OCI-LY7 (cell line): ENCODE measurements at regions not wholly inside any gene's neighbourhood (a gene's known extent, or its start where the extent isn't known, plus 50 kb on each side); places are given as distances from the start of the nearest gene placed in this dataset.

Experiments
- BruUV-seq: library from RNA; stranded (reverse); fragments of 400-500 nt; replicated peaks from 2 replicates; lab custom pipeline; 2021; lab: Mats Ljungman, UMichigan
- CTCF ChIA-PET: fragments of 300-600 bp; sonication (Branson Sonifier 250); formaldehyde crosslinking; loops from one replicate; lab custom pipeline; 2022; ENCODE audit warnings: antibody characterized with exemption; ENCODE audit not compliant: unreplicated experiment; lab: Charles Lee
- POLR2A ChIA-PET: fragments of 300-600 bp; sonication (Branson Sonifier 250); formaldehyde crosslinking; loops from one replicate; lab custom pipeline; 2022; ENCODE audit warnings: antibody characterized with exemption; lab: Charles Lee
- DNase-seq: peaks from one replicate; pipeline ENCODE4 v3.0.0-alpha.2; 2015; ENCODE audit warnings: low spot score
- H2AFZ ChIP-seq: fragments of 200-600 bp; sonication (generic), shearing (Covaris generic); 2 replicates; pipeline ENCODE4 v1.6.1; 2014; ENCODE audit warnings: mild to moderate bottlenecking, antibody characterized with exemption, low read length, moderate library complexity
- H3K27ac ChIP-seq: fragments of 200-600 bp; sonication (generic); 2 replicates; pipeline ENCODE4 v1.5.1; 2014; ENCODE audit warnings: mixed run types, low read depth, mild to moderate bottlenecking, moderate library complexity, low read length, inconsistent platforms; ENCODE audit not compliant: poor library complexity, severe bottlenecking
- H3K36me3 ChIP-seq: fragments of 200-600 bp; sonication (generic); 2 replicates; pipeline ENCODE4 v1.6.1; 2014; ENCODE audit warnings: mild to moderate bottlenecking, antibody characterized with exemption, low read length, moderate library complexity, mixed read lengths; ENCODE audit not compliant: insufficient read depth
- H3K4me1 ChIP-seq: fragments of 200-600 bp; sonication (generic); 2 replicates; pipeline ENCODE4 v1.5.1; 2014; ENCODE audit warnings: mild to moderate bottlenecking, low read length; ENCODE audit not compliant: insufficient read depth, poor library complexity, severe bottlenecking
- H3K4me2 ChIP-seq: fragments of 200-600 bp; sonication (generic); 2 replicates; pipeline ENCODE4 v1.6.1; 2014; ENCODE audit warnings: mild to moderate bottlenecking, low read length
- H3K4me3 ChIP-seq: fragments of 200-600 bp; sonication (generic); 2 replicates; pipeline ENCODE4 v1.5.1; 2014; ENCODE audit warnings: mild to moderate bottlenecking, low read depth, low read length; ENCODE audit not compliant: poor library complexity, severe bottlenecking
- H3K79me2 ChIP-seq: fragments of 200-600 bp; sonication (generic); 2 replicates; pipeline ENCODE4 v1.6.1; 2016; ENCODE audit warnings: low read depth, mild to moderate bottlenecking, low read length, moderate library complexity, mixed read lengths; ENCODE audit not compliant: insufficient read depth
- H3K9me2 ChIP-seq: fragments of 200-600 bp; sonication (generic); 2 replicates; pipeline ENCODE4 v1.6.1; 2016; ENCODE audit warnings: mild to moderate bottlenecking, low read length, mixed read lengths; ENCODE audit not compliant: insufficient read depth
- H3K9me3 ChIP-seq: fragments of 200-600 bp; sonication (generic); 2 replicates; pipeline ENCODE4 v1.6.1; 2014; ENCODE audit warnings: mild to moderate bottlenecking, mixed run types, low read length, mixed read lengths
- H4K20me1 ChIP-seq: fragments of 200-600 bp; sonication (generic); 2 replicates; pipeline ENCODE4 v1.6.1; 2014; ENCODE audit warnings: mild to moderate bottlenecking, antibody characterized with exemption, low read length, moderate library complexity, mixed read lengths; ENCODE audit not compliant: insufficient read depth
- CTCF ChIP-seq: fragments of 200-600 bp; sonication (generic); conservative IDR thresholded peaks from 2 replicates; pipeline ENCODE4 v1.5.1; 2014; ENCODE audit warnings: mild to moderate bottlenecking, antibody characterized with exemption, low read length, moderate library complexity, mixed read lengths
- EZH2phosphoT487 ChIP-seq: fragments of 200-600 bp; sonication (generic); IDR thresholded peaks from 2 replicates; pipeline ENCODE4 v1.6.1; 2018; ENCODE audit warnings: low read depth, borderline replicate concordance, mild to moderate bottlenecking, mixed run types, antibody characterized with exemption, low read length, moderate library complexity, mixed read lengths
- intact Hi-C: fragments of 100-400 bp; cut with micrococcal nuclease; formaldehyde crosslinking; loops from one replicate; pipeline ENCODE4 v1.10.0; 2022; ENCODE audit not compliant: unreplicated experiment

DNA sequence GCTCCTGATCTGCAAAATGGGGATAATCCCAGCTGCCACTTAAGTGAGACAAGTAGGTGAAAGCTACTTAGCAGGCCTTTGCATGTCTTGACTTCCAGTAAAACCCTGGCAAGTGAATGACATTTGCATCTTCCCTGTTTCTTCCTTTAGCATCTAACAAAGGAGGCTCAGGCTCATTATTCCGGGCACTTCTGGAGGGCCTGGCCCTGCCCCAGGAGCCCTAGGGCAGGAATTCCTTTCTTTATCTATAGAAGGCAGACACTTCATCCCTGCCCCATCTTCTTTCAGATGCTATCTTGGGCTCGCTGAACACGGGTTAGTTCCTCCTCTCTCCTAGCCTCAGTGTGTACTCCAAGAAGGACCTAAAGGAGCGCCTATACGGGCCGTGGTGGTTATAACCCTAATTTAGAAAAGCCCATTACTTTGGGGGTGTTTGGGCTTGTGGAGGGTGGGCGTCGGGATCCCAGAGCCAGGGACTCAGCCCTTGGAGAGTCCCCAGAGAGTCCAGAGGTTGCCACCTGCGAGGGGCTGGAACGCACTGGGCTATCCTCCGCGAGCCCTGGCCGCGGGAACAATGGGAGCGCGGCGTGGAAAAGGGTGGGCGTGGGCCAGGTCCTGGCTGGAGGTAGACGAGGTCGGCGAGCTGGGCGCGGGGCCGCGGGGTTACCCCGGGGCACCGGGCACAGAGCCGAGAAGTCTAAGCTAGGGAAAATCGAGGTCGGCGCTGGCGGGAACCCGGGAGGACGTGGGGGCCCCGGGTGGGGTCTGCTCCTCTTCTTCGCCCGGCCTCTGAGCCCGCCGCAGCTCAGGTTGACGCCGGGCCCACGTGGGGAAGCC is 62.8 kb upstream of the EPB41L1 start:
- no TSS peak for BruUV-seq
- CTCF ChIA-PET: no interaction called here
- DNase-seq: no peak

GRCh38 chr20:36092398-36093024 is 62.0 kb upstream of the EPB41L1 start:
- no peaks in the 10 kb centered on the region for H3K79me2 ChIP-seq
- TF ChIP-seq CTCF: no peak
- ChIA-PET POLR2A (no interaction called here), CTCF (no interaction called here)
- peak overlapping the region; percentile 62 for H3K4me3 ChIP-seq
- BruUV-seq: no TSS peak
- H4K20me1 ChIP-seq: no peaks in the 10 kb centered on the region
- peak overlapping the region; percentile 80 for H3K4me2 ChIP-seq
- no peaks in the 10 kb centered on the region for H3K9me3 ChIP-seq
- no peak for DNase-seq
- H3K4me1 ChIP-seq: peaks cover 37% of the 10 kb centered on the region
- no peaks in the 10 kb centered on the region for H3K9me2 ChIP-seq
- intact Hi-C loops: loop anchor here (10.0 kb wide), 1 partner anchor 328 kb away; no protein-coding TSS in a partner anchor
- no peaks in the 10 kb centered on the region for H3K36me3 ChIP-seq
- H2AFZ ChIP-seq: peak overlapping the region; percentile 62; the same call in 1 of the 2 replicates
- no peak overlapping the region for H3K27ac ChIP-seq

More for the DNA sequence above, 62.8 kb upstream of the EPB41L1 start:
- peaks cover 32% of the 10 kb centered on the region for H3K4me1 ChIP-seq
- no peaks in the 10 kb centered on the region for H3K79me2 ChIP-seq
- intact Hi-C loops: loop anchor here (10.0 kb wide), 1 partner anchor 327 kb away; no protein-coding TSS in a partner anchor
- H3K9me2 ChIP-seq: no peaks in the 10 kb centered on the region
- no peaks in the 10 kb centered on the region for H3K36me3 ChIP-seq
- TF ChIP-seq CTCF (no peak), EZH2phosphoT487 (no peak)
- POLR2A ChIA-PET: interaction anchor here (0.6 kb wide), 1 partner anchor 124 kb away, joined by 3 read pairs; no protein-coding TSS in a partner anchor
- H4K20me1 ChIP-seq: no peaks in the 10 kb centered on the region
- peak overlapping the region; percentile 62 for H3K4me3 ChIP-seq
- no peaks in the 10 kb centered on the region for H3K9me3 ChIP-seq
- H3K4me2 ChIP-seq: peak overlapping the region; percentile 80
- no peak overlapping the region for H2AFZ ChIP-seq
- H3K27ac ChIP-seq: no peak overlapping the region
